Gastroesophageal sphincter (tissue), 4 donors: ENCODE measurements at regions not wholly inside any gene's neighbourhood (a gene's known extent, or its start where the extent isn't known, plus 50 kb on each side); places are given as distances from the start of the nearest gene placed in this dataset.
"Not testable (repeated sequence)": the region's sequence is repeated elsewhere in the genome, so short reads cannot be mapped to it uniquely, and the experiment has no call there.

Source experiments
- ATAC-seq: fragments of 150-250 bp; one replicate; pipeline ENCODE4 v1.9.1; 2016; ENCODE audit warnings: mild to moderate bottlenecking, moderate library complexity
- H3K27ac ChIP-seq, 4 donors: fragments of 200-600 bp; sonication (generic) in 3 of 4; 1 replicate in 3 of 4; 2 replicates in 1 of 4; pipeline ENCODE4 v1.5.1; 2016 to 2019
- H3K27me3 ChIP-seq: fragments of 200-600 bp; sonication (generic); one replicate; pipeline ENCODE4 v1.5.1; 2019
- H3K36me3 ChIP-seq, 2 donors: fragments of 200-600 bp; sonication (generic); one replicate each; pipeline ENCODE4 v1.5.1; 2019; ENCODE audit warnings: control low read depth in 1 of 2
- H3K4me1 ChIP-seq, 3 donors: fragments of 200-600 bp; sonication (generic); 1 replicate in 2 of 3; 2 replicates in 1 of 3; pipeline ENCODE4 v1.5.1; 2016 to 2019; ENCODE audit warnings: control low read depth in 2 of 3
- H3K4me3 ChIP-seq, 2 donors: fragments of 200-600 bp; sonication (generic); one replicate each; pipeline ENCODE4 v1.5.1; 2019; ENCODE audit warnings: mild to moderate bottlenecking in 1 of 2, moderate library complexity in 1 of 2
- H3K9me3 ChIP-seq, 3 donors: fragments of 200-600 bp; sonication (generic); one replicate each; pipeline ENCODE4 v1.5.1; 2017 to 2019; ENCODE audit warnings: control low read depth in 2 of 3
- CTCF ChIP-seq, 4 experiments: fragments of 200-600 bp in 2 of 4; fragments of 450-650 bp in 2 of 4; sonication (generic) in 1 of 4; IDR thresholded peaks; one replicate each; pipeline ENCODE4 v1.5.1; 2017 to 2019; ENCODE audit warnings: antibody characterized with exemption in 4 of 4, mild to moderate bottlenecking in 2 of 4, moderate library complexity in 2 of 4
- EP300 ChIP-seq: sonication (generic); formaldehyde crosslinking; IDR thresholded peaks from one replicate; pipeline ENCODE4 v1.6.1; 2017; ENCODE audit warnings: antibody characterized with exemption, mild to moderate bottlenecking
- POLR2A ChIP-seq, 2 donors: fragments of 450-650 bp; IDR thresholded peaks; one replicate each; pipeline ENCODE4 v1.6.1; 2017; ENCODE audit warnings: antibody characterized with exemption in 2 of 2, mild to moderate bottlenecking in 2 of 2, moderate library complexity in 1 of 2
- POLR2AphosphoS5 ChIP-seq: sonication (generic); formaldehyde crosslinking; IDR thresholded peaks from one replicate; pipeline ENCODE4 v1.6.1; 2017; ENCODE audit warnings: antibody characterized with exemption
- WGBS, 2 donors: methylation state at CpG; one replicate each; pipeline ENCODE4 v1.1.5; 2018; ENCODE audit warnings: low coverage in 1 of 2; 5-methylcytosine and 5-hydroxymethylcytosine counted together

DNA sequence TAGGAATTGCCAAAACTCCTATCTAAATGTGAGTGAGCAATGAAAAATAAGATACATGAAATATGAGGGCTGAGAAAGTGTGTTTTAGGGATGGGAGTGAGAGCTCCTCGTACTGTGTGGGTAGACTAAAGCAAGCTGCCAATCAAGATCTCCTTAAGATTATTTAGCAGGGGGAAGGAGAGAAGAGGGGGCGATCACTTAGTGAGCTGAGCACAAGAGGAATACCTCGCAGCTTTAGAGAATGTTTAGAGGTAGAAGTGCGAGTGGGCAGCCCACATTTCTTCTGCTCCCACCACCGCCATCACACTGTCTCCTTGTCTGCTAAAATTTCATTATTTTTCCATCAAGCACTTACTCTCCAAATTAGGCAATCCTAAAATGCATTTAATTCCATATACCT is 312.6 kb downstream of the ALDH8A1 start:
- Histone ChIP-seq H3K4me3 (no peak overlapping the region), H3K36me3 (no peaks in the 10 kb centered on the region), H3K4me1 (no peaks in the 10 kb centered on the region), H3K9me3 (no peaks in the 10 kb centered on the region), H3K27me3 (no peaks in the 10 kb centered on the region), H3K27ac (no peak overlapping the region)
- TF ChIP-seq EP300 (no peak), POLR2A (IDR thresholded peaks at IDR 0.05) (no peak), POLR2AphosphoS5 (no peak), CTCF (IDR thresholded peaks at IDR 0.05) (no peak)
- WGBS, 2 donors, result 89 to 94% methylated on average over 2 to 5 of the region's 5 CpGs
- no peak for ATAC-seq

- Histone ChIP-seq H3K4me1 (no peaks in the 10 kb centered on the region), H3K9me3 (no peaks in the 10 kb centered on the region), H3K27me3 (no peaks in the 10 kb centered on the region), H3K36me3 (no peaks in the 10 kb centered on the region), H3K4me3 (no peak overlapping the region), H3K27ac (no peak overlapping the region)
- 83 to 91% methylated on average over 1 to 7 of the region's 7 CpGs for WGBS, 2 donors
- ATAC-seq, result no peak
- TF ChIP-seq CTCF (IDR thresholded peaks at IDR 0.05) (no peak), EP300 (no peak), POLR2A (IDR thresholded peaks at IDR 0.05) (no peak), POLR2AphosphoS5 (no peak)
Observed at GRCh38 chr6:134636186-134636799, 313.6 kb downstream of the ALDH8A1 start.

- Histone ChIP-seq H3K4me3 (no peak overlapping the region), H3K27me3 (no peaks in the 10 kb centered on the region), H3K4me1 (no peaks in the 10 kb centered on the region), H3K9me3 (no peaks in the 10 kb centered on the region), H3K36me3 (no peaks in the 10 kb centered on the region), H3K27ac (no peak overlapping the region)
- ATAC-seq, result no peak
- no peak for TF ChIP-seq POLR2AphosphoS5
- 84 to 96% methylated on average over 3 of the region's 3 CpGs for WGBS, 2 donors
Observed at GRCh38 chr6:134634966-134635365, 314.9 kb downstream of the ALDH8A1 start.

GRCh38 chr6:134634466-134634865 is 315.4 kb downstream of the ALDH8A1 start:
- 69 to 92% methylated on average over 2 to 3 of the region's 3 CpGs for WGBS, 2 donors
- TF ChIP-seq CTCF (IDR thresholded peaks at IDR 0.05) (no peak), POLR2A (IDR thresholded peaks at IDR 0.05) (no peak), POLR2AphosphoS5 (no peak), EP300 (no peak)

DNA sequence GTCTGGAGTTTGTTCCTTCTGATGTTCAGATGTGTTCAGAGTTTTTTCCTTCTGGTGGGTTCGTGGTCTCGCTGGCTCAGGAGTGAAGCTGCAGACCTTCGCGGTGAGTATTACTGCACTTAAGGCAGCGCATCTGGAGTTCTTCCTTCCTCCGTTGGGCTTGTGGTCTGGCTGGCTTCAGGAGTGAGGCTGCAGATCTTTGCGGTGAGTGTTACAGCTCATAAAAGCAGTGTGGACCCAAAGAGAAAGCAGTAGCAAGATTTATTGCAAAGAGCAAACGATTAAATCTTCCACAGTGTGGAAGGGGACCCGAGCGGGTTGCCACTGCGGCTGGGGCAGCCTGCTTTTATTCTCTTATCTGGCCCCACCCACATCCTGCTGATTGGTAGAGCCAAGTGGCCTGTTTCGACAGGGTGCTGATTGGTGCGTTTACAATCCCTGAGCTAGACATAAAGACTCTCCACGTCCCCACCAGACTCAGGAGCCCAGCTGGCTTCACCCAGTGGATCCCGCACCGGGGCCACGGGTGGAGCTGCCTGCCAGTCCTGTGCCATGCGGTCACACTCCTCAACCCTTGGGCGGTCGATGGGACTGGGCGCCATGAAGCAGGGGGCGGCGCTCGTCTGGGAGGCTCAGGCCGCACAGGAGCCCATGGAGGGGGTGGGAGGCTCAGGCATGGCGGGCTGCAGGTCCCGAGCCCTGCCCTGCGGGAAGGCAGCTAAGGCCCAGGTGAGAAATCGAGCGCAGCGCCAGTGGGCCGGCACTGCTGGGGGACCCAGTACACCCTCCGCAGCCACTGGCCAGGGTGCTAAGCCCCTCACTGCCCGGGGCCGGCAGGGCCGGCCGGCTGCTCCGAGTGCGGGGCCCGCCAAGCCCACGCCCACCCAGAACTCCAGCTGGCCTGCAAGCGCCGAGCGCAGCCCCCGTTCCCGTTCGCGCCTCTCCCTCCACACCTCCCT is 315.3 kb upstream of the SGK1 start:
- not testable (repeated sequence) for H3K4me3 ChIP-seq, H3K27ac ChIP-seq, H3K4me1 ChIP-seq, ATAC-seq, H3K36me3 ChIP-seq, H3K9me3 ChIP-seq, H3K27me3 ChIP-seq
- 76 to 81% methylated on average over 7 to 11 of the region's 48 CpGs for WGBS, 2 donors

More at GRCh38 chr6:134634466-134634865, 315.4 kb downstream of the ALDH8A1 start:
- Histone ChIP-seq H3K4me1 (no peaks in the 10 kb centered on the region), H3K27me3 (no peaks in the 10 kb centered on the region), H3K9me3 (no peaks in the 10 kb centered on the region), H3K4me3 (no peak overlapping the region), H3K36me3 (no peaks in the 10 kb centered on the region), H3K27ac (no peak overlapping the region)
- no peak for ATAC-seq

- WGBS, 2 donors, result 82 to 86% methylated on average over 1 to 4 of the region's 4 CpGs
- H3K27me3 ChIP-seq, result no peaks in the 10 kb centered on the region
- H3K4me1 ChIP-seq, result no peaks in the 10 kb centered on the region
- no peaks in the 10 kb centered on the region for H3K36me3 ChIP-seq
- H3K27ac ChIP-seq, result no peak overlapping the region
- no peak for ATAC-seq
- no peak overlapping the region for H3K4me3 ChIP-seq
- no peaks in the 10 kb centered on the region for H3K9me3 ChIP-seq
- TF ChIP-seq POLR2AphosphoS5, result no peak
- TF ChIP-seq EP300, result no peak
- TF ChIP-seq POLR2A (IDR thresholded peaks at IDR 0.05), result no peak
- TF ChIP-seq CTCF (IDR thresholded peaks at IDR 0.05), result no peak
Observed at GRCh38 chr6:134632024-134632423, 314.1 kb upstream of the SGK1 start.
